OCI-LY7 (cell line): ENCODE measurements at regions not wholly inside any gene's neighbourhood (a gene's known extent, or its start where the extent isn't known, plus 50 kb on each side); places are given as distances from the start of the nearest gene placed in this dataset.
A peak's percentile ranks its signal among the peaks of the same experiment; 100 is the strongest.

ENCODE experiments used
- BruUV-seq: library from RNA; stranded (reverse); fragments of 400-500 nt; replicated peaks from 2 replicates; lab custom pipeline; 2021; lab: Mats Ljungman, UMichigan
- CTCF ChIA-PET: fragments of 300-600 bp; sonication (Branson Sonifier 250); formaldehyde crosslinking; loops from one replicate; lab custom pipeline; 2022; ENCODE audit warnings: antibody characterized with exemption; ENCODE audit not compliant: unreplicated experiment; lab: Charles Lee
- POLR2A ChIA-PET: fragments of 300-600 bp; sonication (Branson Sonifier 250); formaldehyde crosslinking; loops from one replicate; lab custom pipeline; 2022; ENCODE audit warnings: antibody characterized with exemption; lab: Charles Lee
- DNase-seq: peaks from one replicate; pipeline ENCODE4 v3.0.0-alpha.2; 2015; ENCODE audit warnings: low spot score
- H2AFZ ChIP-seq: fragments of 200-600 bp; sonication (generic), shearing (Covaris generic); 2 replicates; pipeline ENCODE4 v1.6.1; 2014; ENCODE audit warnings: mild to moderate bottlenecking, antibody characterized with exemption, low read length, moderate library complexity
- H3K27ac ChIP-seq: fragments of 200-600 bp; sonication (generic); 2 replicates; pipeline ENCODE4 v1.5.1; 2014; ENCODE audit warnings: mixed run types, low read depth, mild to moderate bottlenecking, moderate library complexity, low read length, inconsistent platforms; ENCODE audit not compliant: poor library complexity, severe bottlenecking
- H3K36me3 ChIP-seq: fragments of 200-600 bp; sonication (generic); 2 replicates; pipeline ENCODE4 v1.6.1; 2014; ENCODE audit warnings: mild to moderate bottlenecking, antibody characterized with exemption, low read length, moderate library complexity, mixed read lengths; ENCODE audit not compliant: insufficient read depth
- H3K4me1 ChIP-seq: fragments of 200-600 bp; sonication (generic); 2 replicates; pipeline ENCODE4 v1.5.1; 2014; ENCODE audit warnings: mild to moderate bottlenecking, low read length; ENCODE audit not compliant: insufficient read depth, poor library complexity, severe bottlenecking
- H3K4me2 ChIP-seq: fragments of 200-600 bp; sonication (generic); 2 replicates; pipeline ENCODE4 v1.6.1; 2014; ENCODE audit warnings: mild to moderate bottlenecking, low read length
- H3K4me3 ChIP-seq: fragments of 200-600 bp; sonication (generic); 2 replicates; pipeline ENCODE4 v1.5.1; 2014; ENCODE audit warnings: mild to moderate bottlenecking, low read depth, low read length; ENCODE audit not compliant: poor library complexity, severe bottlenecking
- H3K79me2 ChIP-seq: fragments of 200-600 bp; sonication (generic); 2 replicates; pipeline ENCODE4 v1.6.1; 2016; ENCODE audit warnings: low read depth, mild to moderate bottlenecking, low read length, moderate library complexity, mixed read lengths; ENCODE audit not compliant: insufficient read depth
- H3K9me2 ChIP-seq: fragments of 200-600 bp; sonication (generic); 2 replicates; pipeline ENCODE4 v1.6.1; 2016; ENCODE audit warnings: mild to moderate bottlenecking, low read length, mixed read lengths; ENCODE audit not compliant: insufficient read depth
- H3K9me3 ChIP-seq: fragments of 200-600 bp; sonication (generic); 2 replicates; pipeline ENCODE4 v1.6.1; 2014; ENCODE audit warnings: mild to moderate bottlenecking, mixed run types, low read length, mixed read lengths
- H4K20me1 ChIP-seq: fragments of 200-600 bp; sonication (generic); 2 replicates; pipeline ENCODE4 v1.6.1; 2014; ENCODE audit warnings: mild to moderate bottlenecking, antibody characterized with exemption, low read length, moderate library complexity, mixed read lengths; ENCODE audit not compliant: insufficient read depth
- EZH2phosphoT487 ChIP-seq: fragments of 200-600 bp; sonication (generic); IDR thresholded peaks from 2 replicates; pipeline ENCODE4 v1.6.1; 2018; ENCODE audit warnings: low read depth, borderline replicate concordance, mild to moderate bottlenecking, mixed run types, antibody characterized with exemption, low read length, moderate library complexity, mixed read lengths
- intact Hi-C: fragments of 100-400 bp; cut with micrococcal nuclease; formaldehyde crosslinking; loops from one replicate; pipeline ENCODE4 v1.10.0; 2022; ENCODE audit not compliant: unreplicated experiment
- TF ChIP-seq, protein P1 (sequence below): fragments of 200-600 bp; sonication (generic); conservative IDR thresholded peaks from 2 replicates; pipeline ENCODE4 v1.5.1; 2014; ENCODE audit warnings: mild to moderate bottlenecking, antibody characterized with exemption, low read length, moderate library complexity, mixed read lengths

DNA sequence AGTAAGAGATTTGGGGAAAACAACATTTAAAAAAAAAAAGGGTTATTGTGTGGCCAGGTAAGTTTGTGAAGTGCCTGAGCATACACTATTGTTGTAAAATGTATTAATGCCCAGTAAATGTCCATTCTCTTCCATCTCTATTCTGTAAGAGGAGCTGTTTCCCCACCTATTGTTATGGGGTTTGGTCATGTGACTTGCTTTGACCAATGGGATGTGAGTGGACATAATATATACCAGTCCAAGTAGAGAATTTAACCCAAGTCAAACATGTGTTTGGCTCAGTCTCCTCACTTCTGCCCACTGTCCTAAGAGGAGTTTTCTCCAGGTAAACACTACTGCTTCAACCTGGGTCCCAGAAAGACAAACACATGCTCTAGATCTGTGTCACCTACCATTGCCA is 377.1 kb downstream of the FOXA2 start:
- Histone ChIP-seq H3K9me3 (no peaks in the 10 kb centered on the region), H3K4me1 (no peaks in the 10 kb centered on the region), H4K20me1 (no peaks in the 10 kb centered on the region), H3K9me2 (no peaks in the 10 kb centered on the region), H3K36me3 (no peaks in the 10 kb centered on the region), H3K27ac (no peak overlapping the region), H3K79me2 (no peaks in the 10 kb centered on the region), H3K4me3 (no peak overlapping the region), H2AFZ (no peak overlapping the region), H3K4me2 (no peak overlapping the region)
- CTCF ChIA-PET: no interaction called here
- DNase-seq: peak; percentile 10
- POLR2A ChIA-PET: no interaction called here
- BruUV-seq: no TSS peak
- TF ChIP-seq, protein P1, sequence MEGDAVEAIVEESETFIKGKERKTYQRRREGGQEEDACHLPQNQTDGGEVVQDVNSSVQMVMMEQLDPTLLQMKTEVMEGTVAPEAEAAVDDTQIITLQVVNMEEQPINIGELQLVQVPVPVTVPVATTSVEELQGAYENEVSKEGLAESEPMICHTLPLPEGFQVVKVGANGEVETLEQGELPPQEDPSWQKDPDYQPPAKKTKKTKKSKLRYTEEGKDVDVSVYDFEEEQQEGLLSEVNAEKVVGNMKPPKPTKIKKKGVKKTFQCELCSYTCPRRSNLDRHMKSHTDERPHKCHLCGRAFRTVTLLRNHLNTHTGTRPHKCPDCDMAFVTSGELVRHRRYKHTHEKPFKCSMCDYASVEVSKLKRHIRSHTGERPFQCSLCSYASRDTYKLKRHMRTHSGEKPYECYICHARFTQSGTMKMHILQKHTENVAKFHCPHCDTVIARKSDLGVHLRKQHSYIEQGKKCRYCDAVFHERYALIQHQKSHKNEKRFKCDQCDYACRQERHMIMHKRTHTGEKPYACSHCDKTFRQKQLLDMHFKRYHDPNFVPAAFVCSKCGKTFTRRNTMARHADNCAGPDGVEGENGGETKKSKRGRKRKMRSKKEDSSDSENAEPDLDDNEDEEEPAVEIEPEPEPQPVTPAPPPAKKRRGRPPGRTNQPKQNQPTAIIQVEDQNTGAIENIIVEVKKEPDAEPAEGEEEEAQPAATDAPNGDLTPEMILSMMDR: no peak
- no peak for TF ChIP-seq EZH2phosphoT487
- intact Hi-C loops: no loop called here

GRCh38 chr20:22204801-22205200 is 379.6 kb downstream of the FOXA2 start:
- H2AFZ ChIP-seq: no peak overlapping the region
- H3K79me2 ChIP-seq: no peaks in the 10 kb centered on the region
- no peaks in the 10 kb centered on the region for H4K20me1 ChIP-seq
- DNase-seq: no peak
- H3K9me2 ChIP-seq: no peaks in the 10 kb centered on the region
- no peaks in the 10 kb centered on the region for H3K9me3 ChIP-seq
- ChIA-PET CTCF (no interaction called here), POLR2A (interaction anchor here (0.5 kb wide), 1 partner anchor 1853 kb away, joined by 4 read pairs; no protein-coding TSS in a partner anchor)
- H3K4me1 ChIP-seq: no peaks in the 10 kb centered on the region
- TF ChIP-seq, protein P1: no peak
- no peak for TF ChIP-seq EZH2phosphoT487
- no peak overlapping the region for H3K4me3 ChIP-seq
- no peak overlapping the region for H3K27ac ChIP-seq
- H3K36me3 ChIP-seq: no peaks in the 10 kb centered on the region
- intact Hi-C loops: no loop called here
- BruUV-seq: no TSS peak
- H3K4me2 ChIP-seq: no peak overlapping the region

- no peak for TF ChIP-seq EZH2phosphoT487
- ChIA-PET CTCF (no interaction called here), POLR2A (no interaction called here)
- no TSS peak for BruUV-seq
- no peaks in the 10 kb centered on the region for H3K79me2 ChIP-seq
- H3K36me3 ChIP-seq: no peaks in the 10 kb centered on the region
- H3K27ac ChIP-seq: no peak overlapping the region
- H3K4me1 ChIP-seq: no peaks in the 10 kb centered on the region
- no peaks in the 10 kb centered on the region for H3K9me3 ChIP-seq
- intact Hi-C loops: no loop called here
- no peaks in the 10 kb centered on the region for H3K9me2 ChIP-seq
- H3K4me3 ChIP-seq: no peak overlapping the region
- no peak overlapping the region for H3K4me2 ChIP-seq
- H2AFZ ChIP-seq: no peak overlapping the region; the same call in 1 of the 2 replicates
- DNase-seq: no peak
- no peaks in the 10 kb centered on the region for H4K20me1 ChIP-seq
Observed at GRCh38 chr20:22182148-22182547, 402.2 kb downstream of the FOXA2 start.
